D341Med (cell line): ENCODE measurements at regions not wholly inside any gene's neighbourhood (a gene's known extent, or its start where the extent isn't known, plus 50 kb on each side); places are given as distances from the start of the nearest gene placed in this dataset.
A peak's percentile ranks its signal among the peaks of the same experiment; 100 is the strongest.

ENCODE experiments used
- DNase-seq: peaks from one replicate; pipeline ENCODE4 v3.0.0; 2012; ENCODE audit warnings: low spot score

DNA sequence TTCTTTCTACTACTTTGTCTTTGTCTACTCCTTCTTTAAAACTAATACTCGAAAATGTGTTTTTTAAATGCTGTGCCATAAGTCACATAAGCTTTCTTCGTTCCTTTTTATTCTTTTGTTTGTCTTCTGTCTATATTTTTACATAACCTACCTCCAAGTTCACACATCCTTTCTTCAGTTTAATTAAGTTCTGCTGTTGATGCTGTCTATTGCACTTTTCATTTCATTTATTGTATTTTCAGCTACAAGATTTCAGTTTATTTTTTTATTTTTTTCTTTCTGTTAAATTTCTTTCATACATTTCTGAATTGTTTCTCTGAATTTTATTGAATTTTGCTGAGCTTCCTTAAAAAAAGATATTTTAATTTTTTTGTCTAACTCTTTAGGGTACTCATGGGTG is 878.2 kb downstream of the MAT2B start:
- no peak for DNase-seq

DNA sequence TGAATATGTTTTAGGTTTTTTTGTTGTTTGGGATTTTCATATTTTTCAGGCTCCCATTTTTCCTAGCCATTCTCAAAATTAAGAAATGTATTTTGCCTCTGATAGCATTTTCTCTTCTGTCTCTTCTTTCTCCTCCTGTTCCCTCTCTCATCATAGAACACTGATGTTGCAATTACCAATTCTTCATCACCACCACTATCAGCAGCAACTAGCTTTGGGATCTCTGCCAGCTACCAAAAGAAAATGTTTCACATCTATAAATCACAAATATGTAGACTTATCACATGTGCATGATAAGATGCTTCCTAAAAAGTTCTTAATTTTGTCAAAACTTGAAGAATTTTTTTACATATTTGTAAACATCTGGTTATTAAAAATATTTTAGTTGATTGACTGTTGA is 887.1 kb downstream of the MAT2B start:
- DNase-seq, result no peak

DNA sequence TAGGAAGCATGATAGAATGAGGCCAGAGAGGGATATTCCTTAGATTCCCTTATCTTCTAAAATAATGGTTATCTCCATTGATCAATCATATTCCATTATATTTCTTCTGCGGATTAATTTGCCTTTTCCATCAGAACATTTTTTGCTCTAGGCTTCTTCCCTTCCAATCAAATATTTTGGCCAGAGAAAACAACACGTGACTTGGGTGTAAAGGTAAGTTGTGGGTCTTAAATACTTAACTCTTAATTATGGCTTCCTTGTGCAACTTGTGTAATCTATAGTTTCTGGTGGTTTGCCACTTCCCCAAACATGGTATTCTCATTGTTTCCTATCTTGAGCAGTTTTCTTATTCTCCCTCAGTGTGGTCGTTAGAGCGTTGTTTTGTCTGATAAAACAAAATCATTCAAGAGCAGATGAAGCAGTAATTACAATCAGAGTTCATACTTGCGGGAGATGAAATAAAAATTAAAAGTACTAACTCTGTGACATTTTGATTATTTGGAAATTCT is 889.3 kb downstream of the MAT2B start:
- DNase-seq, result no peak

DNA sequence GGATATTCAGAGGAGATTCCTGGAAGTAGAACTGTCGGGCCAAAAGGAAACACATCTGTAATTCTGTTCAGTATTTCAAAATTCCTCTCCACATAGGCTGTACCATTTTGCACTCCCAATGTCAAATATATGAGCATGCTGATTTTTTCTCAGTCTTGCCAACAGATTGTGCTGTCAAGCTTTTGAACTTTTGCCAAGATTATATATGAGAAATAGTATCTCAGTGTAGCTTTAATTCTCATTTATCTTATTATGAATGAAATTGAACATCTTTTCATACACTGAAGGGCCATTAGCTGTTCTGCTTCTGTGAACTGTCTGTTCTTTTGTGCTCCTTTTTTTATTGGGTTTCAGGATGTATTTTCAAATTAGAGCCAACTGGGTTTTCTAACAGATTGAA is 907.1 kb downstream of the MAT2B start:
- no peak for DNase-seq

DNA sequence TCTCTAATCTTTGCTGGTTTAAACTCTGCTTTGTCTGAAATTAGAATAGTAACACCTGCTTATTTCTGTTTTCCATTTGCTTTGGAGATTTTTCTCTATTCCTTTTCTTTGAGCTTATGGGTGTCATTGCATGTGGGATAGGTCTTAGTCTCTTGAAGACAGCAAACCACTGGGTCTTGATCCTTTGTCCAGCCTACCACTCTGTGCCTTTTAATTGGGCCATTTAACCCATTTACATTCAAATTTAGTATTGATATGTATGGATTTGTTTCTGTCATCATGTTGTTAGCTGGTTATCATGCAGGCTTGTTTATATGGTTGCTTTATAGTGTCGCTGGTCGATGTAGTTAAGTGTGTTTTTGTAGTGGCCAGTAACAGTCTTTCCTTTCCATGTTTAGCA is 914.7 kb downstream of the MAT2B start:
- DNase-seq, result no peak

DNA sequence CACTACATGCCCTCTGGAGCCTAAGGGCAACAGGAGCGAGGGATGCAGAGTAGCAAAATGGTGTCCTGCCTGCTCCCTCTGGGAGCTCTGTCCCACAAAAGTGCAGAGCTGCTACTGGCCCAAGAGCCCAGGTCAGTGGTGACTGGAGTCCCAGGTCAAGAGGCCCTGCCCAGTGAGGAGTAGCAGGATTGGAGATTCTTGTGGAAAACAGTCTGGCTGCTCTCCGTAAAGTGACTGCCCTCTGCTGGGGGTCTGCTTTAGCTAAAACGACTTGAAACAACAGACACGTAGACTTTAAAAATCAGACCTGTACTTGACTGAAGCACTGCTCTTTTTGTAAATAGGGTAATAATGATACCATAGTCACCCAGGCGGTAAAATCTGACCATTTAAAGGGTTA is 917.0 kb downstream of the MAT2B start:
- peak; percentile 9 for DNase-seq

DNA sequence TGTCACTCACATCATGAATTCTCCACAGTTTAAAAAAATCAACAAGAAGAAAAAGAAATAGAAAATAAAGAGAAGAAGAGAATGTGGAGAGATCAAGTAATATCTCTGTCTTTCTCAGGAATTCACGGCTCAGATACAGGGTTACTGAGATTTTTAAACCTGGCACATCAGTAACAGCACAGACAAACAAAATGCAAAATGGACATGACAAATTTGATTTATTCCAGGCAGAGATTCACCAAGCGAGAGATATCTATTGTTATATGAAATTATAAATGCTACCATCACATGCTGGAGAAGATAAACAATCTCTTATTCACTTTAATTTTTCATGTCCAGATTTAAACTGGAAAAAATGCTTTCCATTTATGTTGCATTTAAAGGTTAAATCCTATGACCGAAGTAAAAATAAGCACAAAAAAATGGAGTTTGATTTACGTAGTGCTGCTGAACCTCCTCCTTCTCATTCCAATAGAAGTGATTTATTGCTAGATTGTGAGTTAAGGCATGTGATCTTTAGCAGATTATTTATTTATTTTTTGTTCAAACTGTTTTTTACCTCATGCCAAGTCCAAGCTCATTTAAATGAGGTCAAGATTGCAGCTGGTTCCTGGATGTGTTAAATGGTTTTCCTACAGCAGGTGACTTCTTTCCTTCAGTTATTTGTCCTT is 926.4 kb downstream of the MAT2B start:
- no peak for DNase-seq

DNA sequence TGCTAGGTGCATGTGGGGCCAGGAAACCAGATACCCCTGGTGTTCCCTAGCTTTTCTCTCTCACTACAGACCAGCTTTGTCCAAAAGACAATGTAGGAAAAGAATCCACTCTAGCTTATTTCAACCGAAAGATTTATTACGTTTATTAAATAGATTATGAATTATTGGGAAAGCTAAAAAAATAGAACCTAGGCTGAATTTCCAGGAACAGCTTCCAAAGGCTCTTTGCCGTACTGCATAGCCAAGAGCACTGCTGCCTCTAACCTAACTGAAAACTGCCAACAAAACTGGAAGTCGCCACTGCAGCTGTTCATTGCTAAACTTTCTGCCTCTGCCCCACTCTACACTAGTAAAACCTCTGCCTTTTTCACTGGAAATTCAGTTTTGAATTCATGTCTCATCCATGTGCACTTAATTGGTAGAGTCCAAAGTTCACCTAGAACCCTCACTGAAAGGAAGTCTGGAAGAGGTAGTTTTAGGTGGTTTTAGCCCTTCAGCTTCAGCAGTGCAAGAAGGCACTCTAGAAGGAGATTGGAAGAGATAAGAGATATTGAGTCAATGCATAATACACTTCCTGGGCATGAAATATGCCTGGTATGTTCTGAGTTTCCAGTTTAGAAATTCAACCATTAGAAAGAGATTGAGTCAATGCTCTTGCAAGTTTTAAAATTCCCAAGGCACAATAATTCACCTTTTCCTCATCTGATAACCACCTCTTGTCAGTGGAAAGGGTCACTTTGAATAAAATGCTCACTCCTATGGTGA is 927.9 kb downstream of the MAT2B start:
- DNase-seq, result no peak

DNA sequence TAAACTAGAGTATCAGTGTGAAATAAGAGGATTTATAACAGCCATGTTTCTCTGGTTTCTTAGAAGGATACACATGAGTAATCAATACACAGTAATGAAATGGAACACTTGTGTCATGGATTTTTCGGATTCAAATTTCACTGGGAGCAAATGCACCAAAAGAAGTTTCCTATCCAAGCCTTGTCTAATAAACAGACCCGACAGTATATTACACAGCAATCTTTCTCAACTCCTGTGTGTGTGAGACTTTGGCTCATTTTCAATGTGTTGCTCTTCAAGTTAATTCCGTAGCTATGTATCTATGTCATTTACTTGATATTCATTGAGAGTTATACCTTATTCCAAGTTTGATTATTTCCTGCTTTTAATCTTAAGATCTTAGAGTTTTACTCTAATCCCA is 930.2 kb downstream of the MAT2B start:
- no peak for DNase-seq

DNA sequence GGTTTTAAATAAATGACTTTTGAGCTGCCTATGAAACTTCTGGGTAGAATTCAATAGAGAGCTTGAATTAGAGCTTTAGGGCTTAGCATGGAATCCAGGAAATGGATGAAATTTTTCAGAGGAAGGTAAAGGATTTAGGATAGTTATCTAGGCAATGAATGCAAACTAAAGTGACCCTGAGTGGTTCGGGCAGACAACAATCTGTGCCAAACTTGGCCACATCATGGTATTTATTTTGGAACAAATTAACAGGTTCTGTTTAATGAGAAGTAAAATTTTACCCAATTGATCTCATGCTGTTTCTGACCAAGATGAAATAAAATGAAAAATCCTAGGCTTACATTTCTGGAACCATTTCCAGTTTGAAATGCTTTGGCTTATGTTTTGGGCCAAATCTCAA is 934.4 kb downstream of the MAT2B start:
- DNase-seq, result no peak

DNA sequence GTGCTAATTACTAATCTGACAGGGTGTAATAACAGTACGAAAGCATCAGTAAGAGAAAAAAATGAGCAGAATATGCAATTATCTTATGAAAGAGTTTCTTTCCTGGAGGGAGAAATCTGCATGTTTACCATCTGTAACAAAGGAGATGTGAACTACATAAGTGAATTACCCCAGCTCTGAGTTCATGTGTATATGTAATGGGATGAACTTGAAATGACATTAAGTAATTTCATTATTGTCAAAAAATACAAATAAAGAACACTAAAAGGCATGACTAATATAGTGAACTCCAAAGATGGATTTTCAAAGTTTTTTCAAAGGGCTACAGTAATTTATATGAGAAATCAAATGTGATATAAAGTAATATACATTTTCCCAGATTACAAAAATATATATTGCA is 944.0 kb downstream of the MAT2B start:
- no peak for DNase-seq

DNA sequence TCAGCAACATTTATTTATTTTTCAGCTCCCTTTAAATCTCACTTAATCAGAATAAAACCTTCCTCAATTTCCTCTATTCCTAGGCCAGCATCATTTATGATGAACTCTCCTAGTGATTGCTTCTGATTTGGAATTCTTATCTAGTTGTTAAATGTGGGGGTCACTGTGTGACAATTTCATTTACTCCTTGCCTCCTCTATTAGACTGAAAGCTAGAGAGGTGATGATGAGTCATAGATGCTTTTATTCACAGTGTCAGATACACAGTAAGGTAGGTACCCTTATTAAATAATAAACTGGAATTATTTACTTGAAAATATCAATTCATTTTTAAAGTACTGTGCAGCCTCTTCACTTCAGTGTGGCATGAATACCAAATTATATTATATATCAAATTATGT is 960.6 kb downstream of the MAT2B start:
- no peak for DNase-seq

DNA sequence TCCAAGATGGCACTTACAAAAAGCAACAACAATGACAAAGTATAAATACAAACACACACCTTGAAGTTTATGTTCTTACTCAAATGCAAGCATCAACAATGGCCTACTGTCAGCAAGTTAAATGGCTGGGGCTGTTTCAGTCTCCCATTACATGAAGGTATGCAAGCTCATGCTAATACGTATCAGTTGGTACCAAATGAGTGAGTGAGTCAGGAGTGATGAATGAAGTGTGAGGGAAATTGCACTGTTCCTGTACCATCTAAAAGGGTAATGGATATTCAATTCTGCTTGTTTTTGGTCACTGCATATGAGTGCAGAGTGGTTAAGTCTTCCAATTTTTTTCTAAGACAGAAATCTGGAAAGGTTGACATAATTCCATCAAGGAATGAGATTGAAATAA is 964.9 kb downstream of the MAT2B start:
- DNase-seq, result no peak

DNA sequence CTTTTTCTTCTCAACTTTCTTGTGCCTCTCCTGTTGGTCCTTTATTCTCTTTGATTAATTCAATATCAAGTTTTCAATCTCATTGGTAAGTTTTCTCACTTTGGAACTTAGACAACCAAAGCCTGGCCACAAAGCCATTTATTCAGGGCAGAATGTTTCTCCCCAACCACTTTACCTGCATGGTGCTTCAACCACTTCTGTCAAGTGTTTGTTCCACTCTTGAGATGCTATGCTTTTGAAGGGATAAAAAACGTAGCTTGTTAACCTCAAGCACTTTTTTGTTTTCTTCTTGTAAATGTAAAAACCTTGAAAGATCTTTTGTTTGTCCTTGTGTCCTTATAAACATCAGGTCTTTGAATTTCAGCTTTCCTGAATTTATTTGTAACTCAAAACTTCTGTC is 966.7 kb downstream of the MAT2B start:
- no peak for DNase-seq

DNA sequence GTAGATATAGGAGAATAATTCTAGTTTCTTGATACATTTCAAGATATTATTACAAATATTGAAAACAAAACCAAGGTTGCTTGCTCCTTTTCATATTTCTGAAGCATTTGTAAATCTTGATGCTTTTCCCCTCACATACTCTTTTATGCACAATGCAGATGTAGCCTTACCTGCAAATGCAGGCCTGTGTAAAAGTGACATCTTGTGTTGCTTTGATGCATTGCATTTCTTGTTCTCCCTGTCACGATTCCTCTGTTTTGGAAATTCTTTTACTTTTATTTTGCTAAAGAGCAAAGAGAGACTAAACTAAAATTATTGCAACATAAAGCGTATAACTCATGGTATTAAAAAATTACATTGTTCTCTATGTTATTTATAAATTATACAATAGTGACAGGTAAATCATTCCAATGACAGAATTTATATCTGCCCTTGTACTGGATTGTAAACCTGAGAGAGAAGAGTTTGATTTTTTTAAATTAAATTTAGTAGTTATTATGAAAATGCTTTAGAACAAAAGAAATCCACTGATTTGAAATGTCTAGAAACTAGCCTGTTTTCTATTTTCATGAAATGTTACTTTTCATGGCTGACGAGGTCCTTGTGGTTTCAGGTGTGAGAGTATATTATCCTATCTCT is 970.0 kb downstream of the MAT2B start:
- peak; percentile 36 for DNase-seq

DNA sequence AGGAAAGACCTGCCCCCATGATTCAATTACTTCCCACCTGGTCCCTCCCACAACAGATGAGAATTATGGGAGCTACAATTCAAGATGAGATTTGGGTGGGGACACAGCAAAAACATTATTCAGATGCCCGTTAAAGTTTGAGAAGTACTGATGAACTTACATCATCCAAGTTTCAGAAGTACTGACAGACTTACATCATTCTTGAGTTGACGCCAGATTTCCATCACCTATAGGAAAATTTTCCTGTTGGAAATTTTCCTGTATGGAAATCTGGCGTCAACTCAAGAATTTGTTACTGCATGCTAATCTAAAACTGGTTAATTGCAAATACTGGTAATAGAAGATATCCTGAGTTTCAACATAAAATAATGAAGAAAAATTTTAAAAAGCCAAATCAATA is 975.9 kb downstream of the MAT2B start:
- DNase-seq, result no peak

DNA sequence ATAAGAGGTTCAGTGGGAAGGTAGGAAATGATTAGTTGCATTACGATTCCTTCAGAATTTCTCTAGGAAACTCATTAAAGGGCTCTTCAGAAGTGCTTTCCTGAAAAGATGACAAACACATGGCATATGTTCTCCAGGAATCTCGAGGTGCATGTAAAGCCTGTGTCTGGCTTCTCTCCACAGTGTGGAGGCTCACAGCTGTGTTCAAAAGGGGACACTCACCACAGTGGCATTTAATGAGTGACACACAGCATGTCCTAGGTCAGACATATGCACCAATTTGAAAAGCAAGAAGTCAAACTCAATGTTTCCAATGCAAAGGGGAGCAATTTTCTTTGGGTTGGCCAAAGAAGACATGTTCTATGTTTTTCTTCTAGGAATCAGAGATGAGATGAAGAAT is 976.9 kb downstream of the MAT2B start:
- no peak for DNase-seq

DNA sequence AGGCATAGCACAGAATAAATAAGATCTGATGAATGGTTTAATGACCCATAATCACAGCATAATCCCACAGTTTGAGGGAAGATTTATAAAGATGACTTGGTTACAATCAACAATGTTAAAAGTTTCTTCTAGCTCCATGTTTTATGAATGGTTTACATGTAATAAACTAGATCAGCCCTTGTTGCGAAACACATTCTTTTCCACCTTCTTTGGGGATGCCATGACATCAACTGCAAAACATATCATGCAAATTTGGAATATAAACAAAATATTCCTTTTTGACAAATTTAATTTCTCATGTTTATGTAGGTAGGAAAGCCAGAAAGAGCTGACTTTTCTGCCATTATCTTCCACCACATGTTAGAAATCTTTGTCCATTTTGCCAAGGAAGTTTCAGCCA is 979.5 kb downstream of the MAT2B start:
- DNase-seq, result no peak

DNA sequence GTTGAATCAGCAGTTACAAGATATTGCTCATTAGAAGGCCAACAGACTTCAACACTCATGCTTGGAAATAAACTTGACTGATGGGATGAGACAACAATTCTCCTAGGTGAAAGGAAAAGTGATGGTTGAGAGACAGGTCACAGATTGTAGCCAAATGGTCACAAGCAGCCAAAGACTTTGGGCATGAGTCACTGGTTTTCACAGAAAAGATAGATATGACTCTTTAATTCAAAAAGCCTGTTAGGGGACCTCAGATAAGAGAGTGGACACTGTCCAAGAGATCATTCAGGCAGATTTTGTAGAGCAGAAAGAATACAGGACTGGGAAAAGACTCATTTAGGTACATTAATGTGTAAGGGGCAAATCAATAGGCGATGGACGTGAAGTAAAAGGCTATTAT is 982.5 kb downstream of the MAT2B start:
- no peak for DNase-seq

DNA sequence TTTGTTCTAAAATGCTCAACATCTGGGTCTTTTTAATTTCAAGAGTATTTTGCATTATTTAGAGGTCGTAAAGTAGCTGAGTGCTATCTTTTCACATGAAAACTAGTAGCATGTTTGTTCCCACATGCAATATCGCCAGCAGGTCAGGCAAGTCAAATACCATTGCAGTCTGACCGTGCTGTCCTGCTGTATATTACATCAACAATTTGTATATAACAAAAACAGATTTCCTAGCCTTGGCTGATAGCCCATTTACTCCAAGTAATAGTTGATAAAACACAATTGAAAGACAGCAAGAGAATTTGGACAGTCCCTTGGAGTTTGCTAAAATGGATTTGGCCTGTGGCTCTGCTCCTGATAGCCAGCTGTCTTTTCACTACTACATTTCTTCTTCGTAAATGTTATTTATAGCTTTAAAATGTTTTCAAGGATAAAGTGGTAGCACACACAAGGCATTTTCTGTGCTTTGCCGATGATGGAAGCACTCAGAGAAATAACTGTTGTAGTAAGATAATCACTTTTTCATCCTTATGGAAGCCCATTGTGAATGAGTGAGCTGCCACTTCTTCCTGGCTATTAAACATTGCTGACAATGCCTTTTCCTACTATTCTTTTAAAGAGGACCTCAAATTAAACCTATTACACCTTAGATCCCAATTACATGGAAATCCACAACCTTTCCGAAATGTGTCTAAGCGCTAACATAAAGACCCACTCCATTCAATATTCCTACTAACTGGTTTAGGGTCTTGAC is 992.1 kb downstream of the MAT2B start:
- DNase-seq, result no peak

DNA sequence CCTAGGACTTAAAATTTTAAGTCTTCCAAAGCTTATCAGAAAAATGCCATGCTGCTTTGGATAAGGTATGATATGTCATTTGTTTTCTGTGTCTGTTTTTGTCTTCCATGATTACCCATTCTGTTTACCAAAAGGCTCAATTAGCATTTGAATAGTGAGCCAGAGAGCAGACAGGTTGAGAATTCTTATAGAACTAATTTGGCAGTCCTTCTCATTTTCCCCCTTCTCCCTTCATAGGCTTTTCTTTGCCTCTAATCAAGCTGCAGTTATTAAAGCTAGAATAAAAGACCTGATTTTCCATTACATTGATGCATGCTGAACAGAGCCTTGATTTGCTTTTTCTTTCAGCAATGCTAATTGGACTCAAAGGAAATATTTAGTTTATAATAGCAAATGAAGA is 993.0 kb downstream of the MAT2B start:
- DNase-seq, result no peak

DNA sequence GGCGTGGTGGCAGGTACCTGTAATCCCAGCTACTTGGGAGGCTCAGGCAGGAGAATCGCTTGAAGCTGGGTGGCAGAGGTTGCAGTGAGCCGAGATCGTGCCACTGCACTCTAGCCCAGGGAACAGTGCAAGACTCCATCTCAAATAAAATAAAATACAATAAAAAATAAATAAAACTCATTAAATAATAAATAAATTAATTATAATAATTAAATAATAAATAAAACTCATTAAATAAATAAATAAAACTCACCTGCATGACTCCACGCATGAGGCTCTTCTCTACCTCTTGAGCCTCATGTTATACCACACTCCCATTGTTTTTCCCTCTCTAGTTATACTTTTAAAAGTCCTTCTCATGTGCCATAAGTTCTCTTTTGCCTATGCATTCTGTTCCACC is 995.4 kb downstream of the MAT2B start:
- no peak for DNase-seq

DNA sequence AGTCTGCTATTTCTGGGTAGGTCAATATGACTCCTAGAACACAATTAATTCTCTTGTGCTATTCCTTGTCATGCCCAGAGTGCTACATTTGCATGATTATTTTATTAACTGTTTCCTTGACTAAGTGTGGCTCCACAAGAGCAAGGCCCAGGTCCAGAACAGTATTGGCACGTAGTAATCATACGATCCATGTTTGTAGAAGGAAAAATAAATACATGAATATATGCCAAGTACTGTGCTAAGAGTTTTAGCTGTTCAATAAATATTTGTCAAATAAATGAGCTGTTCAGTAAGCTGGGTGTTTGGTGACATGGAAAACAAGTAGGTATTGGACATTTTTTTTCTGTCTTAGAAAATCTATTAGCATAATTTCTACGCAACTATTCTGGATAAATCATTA is 995.9 kb downstream of the MAT2B start:
- DNase-seq, result no peak
